HEK293 (cell line): ENCODE measurements at regions not wholly inside any gene's neighbourhood (a gene's known extent, or its start where the extent isn't known, plus 50 kb on each side); places are given as distances from the start of the nearest gene placed in this dataset.
"Not testable (repeated sequence)": the region's sequence is repeated elsewhere in the genome, so short reads cannot be mapped to it uniquely, and the experiment has no call there.

Experiments used
- CTCF ChIA-PET: fragments of 350-600 bp; formaldehyde crosslinking; extraction: SDS; loops from one replicate; lab custom pipeline; 2021; ENCODE audit warnings: antibody characterized with exemption; lab: Yijun Ruan, JAX
- POLR2A ChIA-PET: fragments of 300-600 bp; formaldehyde crosslinking; extraction: SDS; loops from one replicate; lab custom pipeline; 2020; ENCODE audit warnings: antibody characterized with exemption, inconsistent platforms; lab: Yijun Ruan, JAX
- H3K27ac ChIP-seq: fragments of 200-500 bp; sonication (Bioruptor generic); 2 replicates; pipeline ENCODE4 v1.5.1; 2014; ENCODE audit warnings: low read depth, low read length, control low read depth, inconsistent platforms; ENCODE audit errors: extremely low read depth
- H3K36me3 ChIP-seq, 2 experiments: fragments of 200-500 bp in 1 of 2; sonication (Bioruptor generic) in 1 of 2; 1 replicate in 1 of 2; 2 replicates in 1 of 2; pipeline ENCODE4 v1.5.1; 2014 to 2017; ENCODE audit warnings: inconsistent platforms in 2 of 2, low read length in 2 of 2; ENCODE audit not compliant: control insufficient read depth in 2 of 2, insufficient read depth in 1 of 2
- H3K4me1 ChIP-seq: fragments of 200-500 bp; sonication (Bioruptor generic); 2 replicates; pipeline ENCODE4 v1.5.1; 2014; ENCODE audit warnings: mild to moderate bottlenecking, low read length, inconsistent platforms; ENCODE audit not compliant: control insufficient read depth, insufficient read depth
- H3K4me3 ChIP-seq: 2 replicates; pipeline ENCODE4 v1.5.1; 2011; ENCODE audit warnings: low read depth, mild to moderate bottlenecking, control low read depth, low read length, moderate library complexity
- H3K9me3 ChIP-seq: fragments of 200-500 bp; sonication (Bioruptor generic); 2 replicates; pipeline ENCODE4 v1.5.1; 2014; ENCODE audit warnings: low read depth, low read length, inconsistent platforms; ENCODE audit not compliant: control insufficient read depth, insufficient read depth
- EGR2 ChIP-seq: fragments of 450-650 bp; formaldehyde crosslinking; IDR thresholded peaks from 2 replicates; pipeline ENCODE4 v1.5.1; 2016; ENCODE audit warnings: low read depth, missing biosample characterization, missing genetic modification characterization
- MEIS1 ChIP-seq: sonication (generic); formaldehyde crosslinking; IDR thresholded peaks from 2 replicates; pipeline ENCODE4 v1.8.1; 2022; ENCODE audit warnings: missing genetic modification reagents, mild to moderate bottlenecking, borderline replicate concordance
- RBAK ChIP-seq: fragments of 450-650 bp; formaldehyde crosslinking; IDR thresholded peaks from 2 replicates; pipeline ENCODE4 v1.5.1; 2016; ENCODE audit warnings: missing biosample characterization, missing genetic modification characterization
- YY1 ChIP-seq: fragments of 450-650 bp; formaldehyde crosslinking; IDR thresholded peaks from 2 replicates; pipeline ENCODE4 v1.5.1; 2018; ENCODE audit warnings: missing biosample characterization, missing genetic modification characterization
- ZBTB48 ChIP-seq: fragments of 450-650 bp; formaldehyde crosslinking; IDR thresholded peaks from 2 replicates; pipeline ENCODE4 v1.5.1; 2016; ENCODE audit warnings: missing biosample characterization, missing genetic modification characterization
- ZNF211 ChIP-seq: fragments of 450-650 bp; formaldehyde crosslinking; IDR thresholded peaks from 2 replicates; pipeline ENCODE4 v1.5.1; 2016; ENCODE audit warnings: low read depth, missing biosample characterization, missing genetic modification characterization
- ZNF24 ChIP-seq: fragments of 450-650 bp; formaldehyde crosslinking; IDR thresholded peaks from 2 replicates; pipeline ENCODE4 v1.5.1; 2016; ENCODE audit warnings: missing biosample characterization, missing genetic modification characterization
- ZNF324 ChIP-seq: fragments of 450-650 bp; formaldehyde crosslinking; IDR thresholded peaks from 2 replicates; pipeline ENCODE4 v1.5.1; 2016; ENCODE audit warnings: missing biosample characterization, missing genetic modification characterization
- ZNF510 ChIP-seq: fragments of 450-650 bp; formaldehyde crosslinking; IDR thresholded peaks from 2 replicates; pipeline ENCODE4 v1.5.1; 2018; ENCODE audit warnings: mild to moderate bottlenecking, missing genetic modification characterization, missing biosample characterization; ENCODE audit not compliant: insufficient replicate concordance
- ZNF529 ChIP-seq: fragments of 450-650 bp; formaldehyde crosslinking; IDR thresholded peaks from 2 replicates; pipeline ENCODE4 v1.5.1; 2017; ENCODE audit warnings: missing genetic modification characterization, missing biosample characterization; ENCODE audit not compliant: insufficient replicate concordance
- ZNF558 ChIP-seq: fragments of 450-650 bp; formaldehyde crosslinking; IDR thresholded peaks from 2 replicates; pipeline ENCODE4 v1.5.1; 2016; ENCODE audit warnings: missing biosample characterization, missing genetic modification characterization
- ZNF600 ChIP-seq: fragments of 450-650 bp; formaldehyde crosslinking; IDR thresholded peaks from 2 replicates; pipeline ENCODE4 v1.5.1; 2016; ENCODE audit warnings: missing biosample characterization, missing genetic modification characterization
- ZNF610 ChIP-seq: fragments of 450-650 bp; formaldehyde crosslinking; IDR thresholded peaks from 2 replicates; pipeline ENCODE4 v1.5.1; 2016; ENCODE audit warnings: missing biosample characterization, missing genetic modification characterization, borderline replicate concordance
- ZNF670 ChIP-seq: fragments of 450-650 bp; formaldehyde crosslinking; IDR thresholded peaks from 2 replicates; pipeline ENCODE4 v1.5.1; 2016; ENCODE audit warnings: missing biosample characterization, missing genetic modification characterization, low read depth
- ZNF701 ChIP-seq: fragments of 450-650 bp; formaldehyde crosslinking; IDR thresholded peaks from 2 replicates; pipeline ENCODE4 v1.5.1; 2016; ENCODE audit warnings: missing biosample characterization, missing genetic modification characterization
- ZSCAN16 ChIP-seq: fragments of 450-650 bp; formaldehyde crosslinking; IDR thresholded peaks from 2 replicates; pipeline ENCODE4 v1.5.1; 2016; ENCODE audit warnings: missing biosample characterization, missing genetic modification characterization
- TF ChIP-seq, protein P1 (sequence below): sonication (generic); formaldehyde crosslinking; IDR thresholded peaks from 2 replicates; pipeline ENCODE4 v1.8.1; 2022; ENCODE audit warnings: mild to moderate bottlenecking, moderate library complexity, missing genetic modification reagents
- TF ChIP-seq, protein P2 (sequence below): fragments of 450-650 bp; formaldehyde crosslinking; IDR thresholded peaks from 2 replicates; pipeline ENCODE4 v1.5.1; 2017; ENCODE audit warnings: missing biosample characterization, mild to moderate bottlenecking, missing genetic modification characterization, moderate library complexity
- TF ChIP-seq, protein P3 (sequence below): fragments of 450-650 bp; formaldehyde crosslinking; IDR thresholded peaks from 2 replicates; pipeline ENCODE4 v1.5.1; 2017; ENCODE audit warnings: missing biosample characterization, missing genetic modification characterization
- TF ChIP-seq, protein P4 (sequence below): fragments of 450-650 bp; formaldehyde crosslinking; optimal IDR thresholded peaks from 2 replicates; pipeline ENCODE3; 2016; ENCODE audit warnings: missing biosample characterization, mild to moderate bottlenecking, missing genetic modification characterization
- TF ChIP-seq, protein P5 (sequence below): fragments of 450-650 bp; formaldehyde crosslinking; IDR thresholded peaks from 2 replicates; pipeline ENCODE4 v1.5.1; 2016; ENCODE audit warnings: missing biosample characterization, missing genetic modification characterization
- TF ChIP-seq, protein P6 (sequence below): fragments of 450-650 bp; formaldehyde crosslinking; IDR thresholded peaks from 2 replicates; pipeline ENCODE4 v1.5.1; 2016; ENCODE audit warnings: missing biosample characterization, missing genetic modification characterization

DNA sequence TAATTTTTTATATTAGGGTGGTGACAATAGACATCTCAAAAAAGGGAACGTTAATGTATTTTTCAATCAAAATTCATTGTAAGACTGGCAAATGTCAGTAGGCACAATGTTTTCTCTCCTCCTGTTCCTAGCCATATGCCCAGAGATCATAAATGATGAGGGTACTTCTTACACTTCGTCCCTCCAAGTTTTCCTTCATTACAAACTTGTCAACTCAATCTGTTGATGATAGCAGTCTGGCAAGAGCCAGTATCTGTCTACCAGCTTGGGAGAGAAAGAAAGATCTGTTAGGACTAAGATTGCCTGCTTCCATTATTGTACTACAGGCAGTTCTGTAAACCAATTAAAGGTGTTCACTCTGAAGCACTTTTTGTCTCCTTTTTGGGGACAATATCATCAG is 130.9 kb upstream of the DAAM1 start:
- no peaks in the 10 kb centered on the region for H3K4me1 ChIP-seq
- no peaks in the 10 kb centered on the region for H3K36me3 ChIP-seq
- no peak overlapping the region for H3K4me3 ChIP-seq
- POLR2A ChIA-PET, result no interaction called here
- no peaks in the 10 kb centered on the region for H3K9me3 ChIP-seq
- TF ChIP-seq, protein P1, sequence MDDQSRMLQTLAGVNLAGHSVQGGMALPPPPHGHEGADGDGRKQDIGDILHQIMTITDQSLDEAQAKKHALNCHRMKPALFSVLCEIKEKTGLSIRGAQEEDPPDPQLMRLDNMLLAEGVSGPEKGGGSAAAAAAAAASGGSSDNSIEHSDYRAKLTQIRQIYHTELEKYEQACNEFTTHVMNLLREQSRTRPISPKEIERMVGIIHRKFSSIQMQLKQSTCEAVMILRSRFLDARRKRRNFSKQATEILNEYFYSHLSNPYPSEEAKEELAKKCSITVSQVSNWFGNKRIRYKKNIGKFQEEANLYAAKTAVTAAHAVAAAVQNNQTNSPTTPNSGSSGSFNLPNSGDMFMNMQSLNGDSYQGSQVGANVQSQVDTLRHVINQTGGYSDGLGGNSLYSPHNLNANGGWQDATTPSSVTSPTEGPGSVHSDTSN (CRISPR knock-in tag), result no peak
- no peak for TF ChIP-seq ZNF24 (tag by site-specific recombination)
- TF ChIP-seq, protein P2, sequence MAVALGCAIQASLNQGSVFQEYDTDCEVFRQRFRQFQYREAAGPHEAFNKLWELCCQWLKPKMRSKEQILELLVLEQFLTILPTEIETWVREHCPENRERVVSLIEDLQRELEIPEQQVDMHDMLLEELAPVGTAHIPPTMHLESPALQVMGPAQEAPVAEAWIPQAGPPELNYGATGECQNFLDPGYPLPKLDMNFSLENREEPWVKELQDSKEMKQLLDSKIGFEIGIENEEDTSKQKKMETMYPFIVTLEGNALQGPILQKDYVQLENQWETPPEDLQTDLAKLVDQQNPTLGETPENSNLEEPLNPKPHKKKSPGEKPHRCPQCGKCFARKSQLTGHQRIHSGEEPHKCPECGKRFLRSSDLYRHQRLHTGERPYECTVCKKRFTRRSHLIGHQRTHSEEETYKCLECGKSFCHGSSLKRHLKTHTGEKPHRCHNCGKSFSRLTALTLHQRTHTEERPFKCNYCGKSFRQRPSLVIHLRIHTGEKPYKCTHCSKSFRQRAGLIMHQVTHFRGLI (tag by site-specific recombination), result no peak
- no peak for TF ChIP-seq ZNF529 (tag by site-specific recombination)
- no peak for TF ChIP-seq ZNF610 (tag by site-specific recombination)
- TF ChIP-seq ZNF670 (tag by site-specific recombination), result no peak
- TF ChIP-seq ZBTB48 (tag by site-specific recombination), result no peak
- TF ChIP-seq, protein P3, sequence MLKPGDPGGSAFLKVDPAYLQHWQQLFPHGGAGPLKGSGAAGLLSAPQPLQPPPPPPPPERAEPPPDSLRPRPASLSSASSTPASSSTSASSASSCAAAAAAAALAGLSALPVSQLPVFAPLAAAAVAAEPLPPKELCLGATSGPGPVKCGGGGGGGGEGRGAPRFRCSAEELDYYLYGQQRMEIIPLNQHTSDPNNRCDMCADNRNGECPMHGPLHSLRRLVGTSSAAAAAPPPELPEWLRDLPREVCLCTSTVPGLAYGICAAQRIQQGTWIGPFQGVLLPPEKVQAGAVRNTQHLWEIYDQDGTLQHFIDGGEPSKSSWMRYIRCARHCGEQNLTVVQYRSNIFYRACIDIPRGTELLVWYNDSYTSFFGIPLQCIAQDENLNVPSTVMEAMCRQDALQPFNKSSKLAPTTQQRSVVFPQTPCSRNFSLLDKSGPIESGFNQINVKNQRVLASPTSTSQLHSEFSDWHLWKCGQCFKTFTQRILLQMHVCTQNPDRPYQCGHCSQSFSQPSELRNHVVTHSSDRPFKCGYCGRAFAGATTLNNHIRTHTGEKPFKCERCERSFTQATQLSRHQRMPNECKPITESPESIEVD, result no peak
- TF ChIP-seq, protein P4, sequence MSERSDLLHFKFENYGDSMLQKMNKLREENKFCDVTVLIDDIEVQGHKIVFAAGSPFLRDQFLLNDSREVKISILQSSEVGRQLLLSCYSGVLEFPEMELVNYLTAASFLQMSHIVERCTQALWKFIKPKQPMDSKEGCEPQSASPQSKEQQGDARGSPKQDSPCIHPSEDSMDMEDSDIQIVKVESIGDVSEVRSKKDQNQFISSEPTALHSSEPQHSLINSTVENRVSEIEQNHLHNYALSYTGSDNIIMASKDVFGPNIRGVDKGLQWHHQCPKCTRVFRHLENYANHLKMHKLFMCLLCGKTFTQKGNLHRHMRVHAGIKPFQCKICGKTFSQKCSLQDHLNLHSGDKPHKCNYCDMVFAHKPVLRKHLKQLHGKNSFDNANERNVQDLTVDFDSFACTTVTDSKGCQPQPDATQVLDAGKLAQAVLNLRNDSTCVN (tag by site-specific recombination), result no peak
- TF ChIP-seq RBAK (tag by site-specific recombination), result no peak
- TF ChIP-seq ZNF701 (tag by site-specific recombination), result no peak
- no peak for TF ChIP-seq ZNF558 (tag by site-specific recombination)
- TF ChIP-seq ZNF600 (tag by site-specific recombination), result no peak
- no peak for TF ChIP-seq EGR2 (tag by site-specific recombination)
- TF ChIP-seq YY1, result no peak
- no peak for TF ChIP-seq MEIS1
- no peak overlapping the region for H3K27ac ChIP-seq
- CTCF ChIA-PET, result interaction anchor here (0.6 to 1.4 kb wide), 4 partner anchors 8 to 556 kb away, joined by 3 to 10 read pairs (median 4); no protein-coding TSS in a partner anchor

DNA sequence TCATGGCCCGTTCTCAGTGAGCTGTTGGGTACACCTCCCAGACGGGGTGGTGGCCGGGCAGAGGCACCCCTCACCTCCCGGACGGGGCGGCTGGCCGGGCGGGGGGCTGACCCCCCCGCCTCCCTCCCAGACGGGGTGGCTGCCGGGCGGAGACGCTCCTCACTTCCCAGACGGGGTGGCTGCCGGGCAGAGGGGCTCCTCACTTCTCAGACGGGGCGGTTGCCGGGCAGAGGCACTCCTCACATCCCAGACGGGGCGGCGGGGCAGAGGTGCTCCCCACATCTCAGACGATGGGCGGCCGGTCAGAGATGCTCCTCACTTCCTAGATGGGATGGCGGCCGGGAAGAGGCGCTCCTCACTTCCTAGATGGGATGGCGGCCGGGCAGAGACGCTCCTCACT is 129.7 kb upstream of the DAAM1 start:
- H3K4me1 ChIP-seq, CTCF ChIA-PET, POLR2A ChIA-PET, H3K9me3 ChIP-seq, H3K36me3 ChIP-seq, H3K4me3 ChIP-seq, H3K27ac ChIP-seq: not testable (repeated sequence)

DNA sequence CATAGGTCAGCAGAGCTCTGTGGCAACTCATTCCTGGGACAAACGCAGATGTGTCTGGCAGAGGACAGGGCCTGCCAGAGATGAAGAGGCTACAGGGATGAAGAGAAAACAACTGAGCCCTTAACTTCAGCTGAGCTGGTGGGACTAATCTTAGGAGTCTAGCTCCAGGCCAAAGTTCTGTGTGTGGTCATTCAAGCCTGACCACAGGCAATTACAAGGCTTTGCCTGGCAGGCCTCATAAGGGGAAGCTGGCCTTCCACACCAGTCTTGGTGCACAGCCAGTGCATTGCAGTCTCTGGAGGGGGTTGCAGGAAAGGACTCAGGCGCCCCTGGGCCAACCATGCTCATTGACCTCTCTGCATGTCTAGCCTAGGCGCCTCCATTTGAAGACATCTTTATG is 127.6 kb upstream of the DAAM1 start:
- ChIA-PET POLR2A (no interaction called here), CTCF (interaction anchor here (1.0 kb wide), 1 partner anchor 63 kb away, joined by 3 read pairs; no protein-coding TSS in a partner anchor)
- Histone ChIP-seq H3K36me3 (no peaks in the 10 kb centered on the region), H3K27ac (no peak overlapping the region), H3K9me3 (no peaks in the 10 kb centered on the region), H3K4me3 (no peak overlapping the region), H3K4me1 (no peaks in the 10 kb centered on the region)
- TF ChIP-seq ZNF324 (tag by site-specific recombination) (no peak), ZNF211 (tag by site-specific recombination) (no peak), ZNF510 (tag by site-specific recombination) (no peak), ZSCAN16 (tag by site-specific recombination) (no peak)
- TF ChIP-seq, protein P5, sequence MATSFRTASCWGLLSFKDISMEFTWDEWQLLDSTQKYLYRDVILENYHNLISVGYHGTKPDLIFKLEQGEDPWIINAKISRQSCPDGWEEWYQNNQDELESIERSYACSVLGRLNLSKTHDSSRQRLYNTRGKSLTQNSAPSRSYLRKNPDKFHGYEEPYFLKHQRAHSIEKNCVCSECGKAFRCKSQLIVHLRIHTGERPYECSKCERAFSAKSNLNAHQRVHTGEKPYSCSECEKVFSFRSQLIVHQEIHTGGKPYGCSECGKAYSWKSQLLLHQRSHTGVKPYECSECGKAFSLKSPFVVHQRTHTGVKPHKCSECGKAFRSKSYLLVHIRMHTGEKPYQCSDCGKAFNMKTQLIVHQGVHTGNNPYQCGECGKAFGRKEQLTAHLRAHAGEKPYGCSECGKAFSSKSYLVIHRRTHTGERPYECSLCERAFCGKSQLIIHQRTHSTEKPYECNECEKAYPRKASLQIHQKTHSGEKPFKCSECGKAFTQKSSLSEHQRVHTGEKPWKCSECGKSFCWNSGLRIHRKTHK (tag by site-specific recombination), result no peak
- TF ChIP-seq, protein P6, sequence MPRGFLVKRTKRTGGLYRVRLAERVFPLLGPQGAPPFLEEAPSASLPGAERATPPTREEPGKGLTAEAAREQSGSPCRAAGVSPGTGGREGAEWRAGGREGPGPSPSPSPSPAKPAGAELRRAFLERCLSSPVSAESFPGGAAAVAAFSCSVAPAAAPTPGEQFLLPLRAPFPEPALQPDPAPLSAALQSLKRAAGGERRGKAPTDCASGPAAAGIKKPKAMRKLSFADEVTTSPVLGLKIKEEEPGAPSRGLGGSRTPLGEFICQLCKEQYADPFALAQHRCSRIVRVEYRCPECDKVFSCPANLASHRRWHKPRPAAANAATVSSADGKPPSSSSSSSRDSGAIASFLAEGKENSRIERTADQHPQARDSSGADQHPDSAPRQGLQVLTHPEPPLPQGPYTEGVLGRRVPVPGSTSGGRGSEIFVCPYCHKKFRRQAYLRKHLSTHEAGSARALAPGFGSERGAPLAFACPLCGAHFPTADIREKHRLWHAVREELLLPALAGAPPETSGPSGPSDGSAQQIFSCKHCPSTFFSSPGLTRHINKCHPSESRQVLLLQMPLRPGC (tag by site-specific recombination), result no peak
